ENCODE measurements at regions not wholly inside any gene's neighbourhood (a gene's known extent, or its start where the extent isn't known, plus 50 kb on each side); places are given as distances from the start of the nearest gene placed in this dataset.

GRCh38 chr3:110849064-110849463, 222.6 kb upstream of the NECTIN3 start:
- intact Hi-C loops (cut with micrococcal nuclease; ENCODE audit: unreplicated experiment) (no loop called here), in situ Hi-C loops (cut with MboI) (no loop called here)
- Histone ChIP-seq H4K20me1 (ENCODE audit: control insufficient read depth, insufficient read depth) (no peaks in the 10 kb centered on the region), H3K9ac (ENCODE audit: control insufficient read depth, insufficient read depth, low read length) (no peak overlapping the region), H3K79me2 (ENCODE audit: control insufficient read depth, insufficient read depth, low read length) (no peaks in the 10 kb centered on the region), H3K9me3 (replicated peaks; ENCODE audit: control insufficient read depth, insufficient read depth, low read length) (no peaks in the 10 kb centered on the region), H3K27me3 (replicated peaks in 1 of 2; ENCODE audit: control insufficient read depth in 2 of 2, insufficient read depth in 2 of 2, low read length in 1 of 2) (no peaks in the 10 kb centered on the region), H3K27ac (ENCODE audit: control insufficient read depth, insufficient read depth) (no peak overlapping the region), H3K4me1 (ENCODE audit: control insufficient read depth, insufficient read depth, low read length) (no peaks in the 10 kb centered on the region), H2AFZ (ENCODE audit: control insufficient read depth, low read depth, low read length) (no peak overlapping the region), H3K36me3 (ENCODE audit: control insufficient read depth in 2 of 2, insufficient read depth in 2 of 2, low read length in 1 of 2) (no peaks in the 10 kb centered on the region), H3K4me2 (ENCODE audit: control insufficient read depth, insufficient read depth) (no peak overlapping the region), H3K4me3 (no peak overlapping the region)
- no peak for FAIRE-seq
- TF ChIP-seq ESRRA (IDR thresholded peaks at IDR 0.05; ENCODE audit: low read length) (no peak), SMAD5 (IDR thresholded peaks at IDR 0.05; ENCODE audit: low read depth) (no peak), HCFC1 (IDR thresholded peaks at IDR 0.05; ENCODE audit: low read length) (no peak), EP300 (IDR thresholded peaks at IDR 0.05; ENCODE audit: borderline replicate concordance in 1 of 2, control insufficient read depth in 1 of 2, low read depth in 2 of 2, low read length in 2 of 2) (no peak), FOXM1 (IDR thresholded peaks at IDR 0.05; ENCODE audit: low read depth, low read length) (no peak), YBX1 (IDR thresholded peaks at IDR 0.05) (no peak), WRNIP1 (IDR thresholded peaks at IDR 0.05; ENCODE audit: borderline replicate concordance, low read depth, low read length) (no peak), KAT2A (conservative IDR thresholded peaks at IDR 0.05; ENCODE audit: control insufficient read depth, low read depth, low read length) (no peak), ELK1 (IDR thresholded peaks at IDR 0.05; ENCODE audit: low read depth, low read length) (no peak)
- TF ChIP-seq, protein P1, sequence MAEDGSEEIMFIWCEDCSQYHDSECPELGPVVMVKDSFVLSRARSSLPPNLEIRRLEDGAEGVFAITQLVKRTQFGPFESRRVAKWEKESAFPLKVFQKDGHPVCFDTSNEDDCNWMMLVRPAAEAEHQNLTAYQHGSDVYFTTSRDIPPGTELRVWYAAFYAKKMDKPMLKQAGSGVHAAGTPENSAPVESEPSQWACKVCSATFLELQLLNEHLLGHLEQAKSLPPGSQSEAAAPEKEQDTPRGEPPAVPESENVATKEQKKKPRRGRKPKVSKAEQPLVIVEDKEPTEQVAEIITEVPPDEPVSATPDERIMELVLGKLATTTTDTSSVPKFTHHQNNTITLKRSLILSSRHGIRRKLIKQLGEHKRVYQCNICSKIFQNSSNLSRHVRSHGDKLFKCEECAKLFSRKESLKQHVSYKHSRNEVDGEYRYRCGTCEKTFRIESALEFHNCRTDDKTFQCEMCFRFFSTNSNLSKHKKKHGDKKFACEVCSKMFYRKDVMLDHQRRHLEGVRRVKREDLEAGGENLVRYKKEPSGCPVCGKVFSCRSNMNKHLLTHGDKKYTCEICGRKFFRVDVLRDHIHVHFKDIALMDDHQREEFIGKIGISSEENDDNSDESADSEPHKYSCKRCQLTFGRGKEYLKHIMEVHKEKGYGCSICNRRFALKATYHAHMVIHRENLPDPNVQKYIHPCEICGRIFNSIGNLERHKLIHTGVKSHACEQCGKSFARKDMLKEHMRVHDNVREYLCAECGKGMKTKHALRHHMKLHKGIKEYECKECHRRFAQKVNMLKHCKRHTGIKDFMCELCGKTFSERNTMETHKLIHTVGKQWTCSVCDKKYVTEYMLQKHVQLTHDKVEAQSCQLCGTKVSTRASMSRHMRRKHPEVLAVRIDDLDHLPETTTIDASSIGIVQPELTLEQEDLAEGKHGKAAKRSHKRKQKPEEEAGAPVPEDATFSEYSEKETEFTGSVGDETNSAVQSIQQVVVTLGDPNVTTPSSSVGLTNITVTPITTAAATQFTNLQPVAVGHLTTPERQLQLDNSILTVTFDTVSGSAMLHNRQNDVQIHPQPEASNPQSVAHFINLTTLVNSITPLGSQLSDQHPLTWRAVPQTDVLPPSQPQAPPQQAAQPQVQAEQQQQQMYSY (CRISPR knock-in tag; IDR thresholded peaks at IDR 0.05): no peak
- RAD21 ChIA-PET (ENCODE audit: unreplicated experiment): no interaction called here
- DNase-seq (ENCODE audit: low read depth, low spot score): no peak
- POLR2A ChIA-PET: no interaction called here
- no TSS peak for BruUV-seq (replicated peaks)
- SMC1A ChIA-PET (ENCODE audit: uncharacterized antibody, unreplicated experiment): interaction anchor here (1.1 kb wide), 1 partner anchor 18 kb away, joined by 3 read pairs; no protein-coding TSS in a partner anchor
- WGBS (ENCODE audit: insufficient coverage, insufficient replicate concordance, low lambda C conversion rate, missing lambda C conversion rate): 0% methylated on average over 2 of the region's 2 CpGs
- no peak for ATAC-seq
- CTCF ChIA-PET: no interaction called here

All from GM12878 (cell line).